HG03108 (cell line): ENCODE measurements at regions not wholly inside any gene's neighbourhood (a gene's known extent, or its start where the extent isn't known, plus 50 kb on each side); places are given as distances from the start of the nearest gene placed in this dataset.

Experiments
- ATAC-seq: cut with Tn5 transposase; IDR thresholded peaks from one replicate; pipeline ENCODE4 v1.9.1; 2021; ENCODE audit warnings: moderate library complexity; ENCODE audit not compliant: unreplicated experiment

GRCh38 chr2:34070196-34070595, 471.1 kb upstream of the FAM98A start:
- no peak for ATAC-seq

- no peak for ATAC-seq
These were observed 470.5 kb upstream of the FAM98A start for GRCh38 chr2:34069604-34070003.

GRCh38 chr2:34050413-34050812, 451.3 kb upstream of the FAM98A start:
- no peak for ATAC-seq

DNA sequence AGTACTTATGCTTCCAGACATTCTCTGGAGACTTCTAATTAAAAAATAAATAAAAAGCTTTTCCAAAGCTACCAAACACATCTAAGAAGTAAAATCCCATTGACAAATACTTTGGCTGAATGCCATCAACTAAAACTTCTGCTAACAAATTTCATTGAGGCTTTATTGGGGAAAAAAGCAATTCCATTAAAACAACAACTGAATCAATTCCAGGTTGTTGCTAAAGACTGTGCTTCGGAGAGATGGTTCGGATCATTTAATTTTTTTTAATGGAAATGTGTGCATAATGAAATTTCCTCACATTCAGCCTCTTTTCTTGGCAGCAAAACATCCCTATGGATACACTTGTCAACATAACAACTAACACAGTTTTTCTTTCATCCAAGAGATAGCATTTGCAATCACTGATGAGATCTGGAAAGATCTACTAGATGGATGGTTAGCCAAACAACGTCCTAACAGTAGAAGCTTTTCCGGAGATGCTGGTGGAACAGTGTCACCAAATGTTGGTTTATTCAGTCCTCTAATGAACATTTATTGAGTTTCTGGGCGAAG, 446.1 kb upstream of the FAM98A start:
- ATAC-seq, result no peak

- no peak for ATAC-seq
These were observed 438.8 kb upstream of the FAM98A start for GRCh38 chr2:34037886-34038285.

DNA sequence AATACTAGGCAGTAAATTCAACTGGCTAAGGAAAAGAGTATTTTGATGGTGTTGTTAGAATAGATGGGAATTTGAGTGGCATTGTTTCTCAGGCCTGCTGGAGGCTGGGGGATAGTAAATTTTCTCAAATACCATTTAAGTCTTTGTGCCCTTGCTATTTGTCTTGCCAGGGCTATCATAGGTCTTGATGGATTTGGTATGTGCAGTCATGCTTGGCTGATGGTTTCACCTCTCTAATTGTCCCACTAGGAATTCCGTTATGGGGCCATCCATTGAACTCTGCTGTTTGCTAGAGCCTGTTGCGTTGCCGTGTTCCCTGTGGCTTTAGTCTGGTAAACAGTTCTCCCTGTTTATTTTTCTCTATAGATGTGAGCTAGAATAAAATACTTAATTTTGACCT, 438.1 kb upstream of the FAM98A start:
- no peak for ATAC-seq

- no peak for ATAC-seq
These were observed 432.0 kb upstream of the FAM98A start for GRCh38 chr2:34031097-34031496.

- no peak for ATAC-seq
These were observed 431.2 kb upstream of the FAM98A start for GRCh38 chr2:34030273-34030672.

- no peak for ATAC-seq
These were observed 430.0 kb upstream of the FAM98A start for GRCh38 chr2:34029073-34029472.

DNA sequence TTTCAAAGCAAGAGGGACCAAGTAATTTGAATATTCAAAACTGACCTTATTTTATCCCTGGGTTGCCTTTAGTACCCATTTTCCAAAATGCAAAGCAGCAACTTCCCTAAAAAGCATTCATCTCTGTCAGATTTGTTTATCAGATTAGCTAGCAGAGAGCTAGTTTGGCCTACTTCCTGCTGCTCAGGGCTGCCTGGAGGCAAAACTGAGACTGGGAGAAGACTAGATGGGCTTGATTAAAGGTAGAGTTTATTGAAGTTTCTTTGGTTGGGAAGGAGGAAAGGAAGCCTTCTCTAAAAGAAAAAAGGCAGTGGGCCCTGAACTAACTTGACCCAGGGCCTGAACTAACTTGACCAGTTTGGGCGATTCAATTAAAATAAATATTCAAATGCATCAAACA, 426.1 kb upstream of the FAM98A start:
- no peak for ATAC-seq

DNA sequence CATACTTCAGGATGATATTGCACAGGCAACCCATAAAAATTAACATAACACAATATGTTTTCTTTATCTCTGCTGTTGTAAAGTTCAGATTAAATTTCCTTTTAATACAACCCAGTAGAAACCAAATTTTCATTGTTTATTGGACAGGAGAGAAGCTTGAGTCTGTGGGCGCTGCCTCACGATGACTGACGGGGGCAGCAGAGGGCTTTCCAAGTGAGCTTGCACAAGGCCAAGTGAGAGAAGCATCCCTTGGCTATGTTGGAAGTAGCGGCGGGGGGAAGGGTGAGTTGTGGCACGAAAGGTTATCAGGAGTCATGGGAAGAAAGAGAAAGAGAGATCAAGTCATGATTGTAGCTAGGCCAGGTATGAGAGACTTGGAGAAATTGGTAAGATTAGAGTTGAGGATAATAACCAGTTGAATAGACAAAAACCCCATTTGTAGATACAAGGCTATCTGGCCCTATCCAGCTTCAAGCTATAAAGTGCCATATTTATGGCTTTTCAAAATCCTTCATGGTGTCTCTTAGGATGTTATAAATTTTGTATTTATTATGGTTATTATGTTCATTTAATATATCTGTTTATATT, 413.7 kb upstream of the FAM98A start:
- no peak for ATAC-seq

GRCh38 chr2:34011684-34012083, 412.6 kb upstream of the FAM98A start:
- ATAC-seq, result no peak

DNA sequence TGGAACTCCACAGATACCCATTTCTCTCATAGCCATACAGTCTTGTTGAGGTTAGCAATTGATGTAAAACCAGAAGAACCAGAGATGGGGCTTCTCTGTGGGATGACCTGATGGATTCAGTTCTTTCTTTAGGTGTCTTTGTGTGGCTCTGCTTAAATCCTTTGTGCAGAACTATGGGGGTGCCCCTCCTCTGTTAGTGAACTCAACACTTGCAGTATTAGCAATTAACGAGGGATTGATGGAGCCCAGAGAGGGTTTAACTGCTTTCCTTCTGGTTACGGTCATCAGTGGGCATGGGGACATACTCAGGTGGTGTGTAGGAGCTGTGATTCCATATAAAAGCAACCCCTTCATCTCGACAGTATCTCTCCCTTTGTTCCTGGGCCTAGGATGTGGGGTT, 406.8 kb upstream of the FAM98A start:
- no peak for ATAC-seq

GRCh38 chr2:34004936-34005335, 405.8 kb upstream of the FAM98A start:
- ATAC-seq, result no peak

DNA sequence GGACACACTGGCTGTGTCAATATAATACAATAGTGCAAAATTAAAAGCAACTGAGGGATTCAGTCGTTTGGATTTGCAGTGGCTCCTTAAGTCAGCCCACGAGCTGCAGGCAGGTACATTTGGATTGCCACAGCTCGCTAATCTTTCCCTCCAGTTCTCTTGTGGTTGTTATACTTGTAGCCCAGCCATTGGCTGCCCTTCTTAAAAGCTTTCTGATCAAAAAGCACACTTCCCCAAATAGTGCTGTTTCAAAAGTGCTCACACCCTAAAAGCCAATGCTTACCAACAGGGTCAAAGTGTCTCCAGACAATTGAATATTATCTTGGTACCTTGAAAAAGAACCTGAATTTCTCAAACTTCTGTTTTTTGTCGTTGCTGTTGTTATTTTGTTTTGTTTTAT, 404.7 kb upstream of the FAM98A start:
- no peak for ATAC-seq

DNA sequence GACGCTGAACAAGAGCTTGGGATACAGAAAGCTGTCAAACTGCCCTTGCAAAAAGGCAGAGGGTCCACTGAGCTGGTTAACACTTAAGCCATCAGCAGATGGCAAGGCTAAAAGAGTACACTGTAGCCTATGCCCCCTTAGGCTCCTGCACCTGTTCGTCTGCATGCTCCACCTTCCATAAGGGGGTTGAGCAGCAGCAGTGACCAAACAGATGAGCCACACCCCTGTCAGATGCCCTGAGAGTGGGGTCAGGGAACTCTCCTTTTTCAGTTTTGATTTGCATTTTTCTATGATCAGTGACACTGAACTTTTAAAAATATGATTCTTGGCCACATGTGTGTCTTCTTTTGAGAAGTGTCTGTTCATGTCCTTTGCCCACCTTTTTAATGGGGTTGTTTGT, 402.5 kb upstream of the FAM98A start:
- ATAC-seq, result no peak

DNA sequence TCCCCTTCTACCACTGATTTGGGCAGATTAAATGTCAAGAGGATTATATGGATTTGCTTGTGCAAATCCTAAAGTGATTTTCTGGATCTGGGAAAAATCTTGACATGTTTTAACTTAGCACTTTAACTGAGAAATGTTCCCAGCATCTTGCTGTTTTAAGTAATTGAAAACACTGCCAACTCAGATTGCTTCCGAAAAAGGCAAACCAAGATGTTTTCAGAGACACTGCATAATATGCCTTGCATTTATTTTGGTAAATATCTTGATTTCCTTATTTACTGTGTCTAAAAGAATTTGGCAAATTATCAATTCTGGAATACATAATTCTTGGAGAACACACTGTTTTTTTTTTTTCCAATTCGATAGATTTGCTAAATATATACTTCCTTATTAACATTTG, 385.0 kb upstream of the FAM98A start:
- ATAC-seq, result no peak

- ATAC-seq, result no peak
These were observed 379.4 kb upstream of the FAM98A start for GRCh38 chr2:33978471-33978870.

DNA sequence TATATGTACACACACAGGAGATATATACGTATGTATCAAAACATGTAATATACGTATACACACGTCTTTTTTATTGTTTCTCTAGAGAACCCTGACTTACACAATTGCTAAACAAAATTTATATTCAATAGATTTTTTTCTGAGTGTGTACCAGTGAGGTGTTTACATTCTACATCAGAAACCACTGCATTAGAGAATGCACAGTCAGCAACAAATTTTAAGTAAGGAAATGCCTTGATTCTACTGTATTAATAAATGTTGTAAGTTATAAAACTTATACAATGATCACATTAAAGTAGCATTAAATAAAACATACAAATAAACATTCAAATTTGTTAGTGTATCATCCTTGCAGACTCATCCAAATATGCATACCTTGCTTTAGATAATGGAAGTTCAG, 376.4 kb upstream of the FAM98A start:
- ATAC-seq, result no peak

GRCh38 chr2:33967103-33967502, 368.0 kb upstream of the FAM98A start:
- no peak for ATAC-seq

- no peak for ATAC-seq
These were observed 359.5 kb upstream of the FAM98A start for GRCh38 chr2:33958591-33958990.

GRCh38 chr2:33949371-33949770, 350.3 kb upstream of the FAM98A start:
- ATAC-seq, result no peak

GRCh38 chr2:33946193-33946592, 347.1 kb upstream of the FAM98A start:
- no peak for ATAC-seq
